HepG2 (cell line): ENCODE measurements at regions not wholly inside any gene's neighbourhood (a gene's known extent, or its start where the extent isn't known, plus 50 kb on each side); places are given as distances from the start of the nearest gene placed in this dataset.

Experiments used
- ATAC-seq: fragments of 200-7000 bp; cut with Tn5 transposase; 3 replicates; pipeline ENCODE4 v1.9.1; 2020; ENCODE audit warnings: mild to moderate bottlenecking, moderate library complexity
- BruUV-seq: library from RNA; stranded (reverse); fragments of 400-500 nt; replicated peaks from 2 replicates; lab custom pipeline; 2021; lab: Mats Ljungman, UMichigan
- CTCF ChIA-PET: fragments of 300-600 bp; formaldehyde crosslinking; extraction: SDS; loops from one replicate; lab custom pipeline; 2021; ENCODE audit warnings: low total read pairs, inconsistent platforms, low intra/inter-chr PET ratio; lab: Yijun Ruan, JAX
- POLR2A ChIA-PET: fragments of 350-600 bp; sonication (Branson Sonifier 250); formaldehyde crosslinking; loops from one replicate; lab custom pipeline; 2020; ENCODE audit warnings: antibody characterized with exemption, inconsistent platforms; lab: Yijun Ruan, JAX
- DNase-seq: peaks from one replicate; pipeline ENCODE4 v3.0.0-alpha.2; 2015; ENCODE audit warnings: low spot score
- FAIRE-seq: peaks from 3 replicates; lab custom pipeline; 2011; peaks lifted over from hg19 to GRCh38; lab: Jason Lieb, UNC
- H2AFZ ChIP-seq: one replicate; pipeline ENCODE4 v1.6.1; 2011; ENCODE audit warnings: low read length, inconsistent platforms
- H3K27ac ChIP-seq: fragments of 300-600 bp; 3 replicates; pipeline ENCODE4 v1.8.0; 2011; ENCODE audit warnings: mixed run types, mild to moderate bottlenecking, mixed read lengths, low read length, inconsistent platforms; ENCODE audit not compliant: insufficient read depth; ENCODE audit errors: extremely low read length
- H3K27me3 ChIP-seq, 2 experiments: fragments of 200-600 bp in 1 of 2; 2 replicates in 1 of 2; 3 replicates in 1 of 2; pipeline versions ENCODE4 v1.6.0 to v1.8.0; 2011; ENCODE audit warnings: low read length in 2 of 2, mild to moderate bottlenecking in 2 of 2, moderate library complexity in 2 of 2, inconsistent platforms in 1 of 2; ENCODE audit not compliant: insufficient read depth in 2 of 2, control insufficient read depth in 1 of 2
- H3K36me3 ChIP-seq, 2 experiments: fragments of 200-600 bp in 1 of 2; replicated peaks in 1 of 2; 2 replicates in 1 of 2; 3 replicates in 1 of 2; pipeline versions ENCODE4 v1.5.1 to v1.8.0; 2011; ENCODE audit warnings: low read length in 2 of 2, inconsistent platforms in 1 of 2; ENCODE audit not compliant: insufficient read depth in 2 of 2, control insufficient read depth in 1 of 2
- H3K4me1 ChIP-seq: 2 replicates; pipeline ENCODE4 v1.5.1; 2012; ENCODE audit warnings: low read length, inconsistent platforms; ENCODE audit not compliant: insufficient read depth
- H3K4me2 ChIP-seq: 2 replicates; pipeline ENCODE4 v1.6.0; 2011; ENCODE audit warnings: low read depth, low read length, inconsistent platforms
- H3K4me3 ChIP-seq, 3 experiments: fragments of 200-600 bp in 1 of 3; sonication (generic), shearing (Covaris generic) in 1 of 3; replicated peaks in 1 of 3; 2 replicates each; pipeline ENCODE4 v1.5.1; 2011 to 2016; ENCODE audit warnings: low read length in 3 of 3, inconsistent platforms in 2 of 3, low read depth in 2 of 3, mild to moderate bottlenecking in 2 of 3, control low read depth in 1 of 3, mixed read lengths in 1 of 3; ENCODE audit not compliant: insufficient read depth in 1 of 3
- H3K79me2 ChIP-seq: one replicate; pipeline ENCODE4 v1.6.1; 2011; ENCODE audit warnings: low read length, inconsistent platforms; ENCODE audit not compliant: insufficient read depth
- H3K9ac ChIP-seq: 2 replicates; pipeline ENCODE4 v1.6.0; 2011; ENCODE audit warnings: mild to moderate bottlenecking, low read depth, low read length, inconsistent platforms; ENCODE audit not compliant: insufficient read depth
- H3K9me3 ChIP-seq: 2 replicates; pipeline ENCODE4 v1.5.1; 2012; ENCODE audit warnings: mild to moderate bottlenecking, low read length
- H4K20me1 ChIP-seq: 2 replicates; pipeline ENCODE4 v1.6.0; 2011; ENCODE audit warnings: inconsistent platforms, mild to moderate bottlenecking, low read length, moderate library complexity; ENCODE audit not compliant: insufficient read depth
- FOXM1 ChIP-seq: sonication (generic); formaldehyde crosslinking; IDR thresholded peaks from 2 replicates; pipeline ENCODE4 v1.5.0; 2020; ENCODE audit warnings: missing genetic modification reagents
- GPN1 ChIP-seq: sonication (generic); formaldehyde crosslinking; IDR thresholded peaks from 2 replicates; pipeline ENCODE4 v1.5.1; 2020; ENCODE audit warnings: missing genetic modification reagents, borderline replicate concordance
- HNF4G ChIP-seq, 2 experiments: sonication (generic) in 1 of 2; formaldehyde crosslinking in 1 of 2; IDR thresholded peaks; 2 replicates each; pipeline versions ENCODE4 v1.4.0 to v1.6.1; 2011 to 2020; ENCODE audit warnings: borderline replicate concordance in 2 of 2, low read depth in 2 of 2, mild to moderate bottlenecking in 2 of 2, low read length in 1 of 2, missing genetic modification reagents in 1 of 2, moderate library complexity in 1 of 2
- KDM2A ChIP-seq: sonication (generic); formaldehyde crosslinking; IDR thresholded peaks from 2 replicates; pipeline ENCODE4 v1.4.0; 2020; ENCODE audit warnings: low read depth, missing genetic modification reagents, borderline replicate concordance
- MIER2 ChIP-seq: IDR thresholded peaks from 2 replicates; pipeline ENCODE4 v1.6.1; 2016; ENCODE audit warnings: missing biosample characterization, missing genetic modification reagents
- RXRB ChIP-seq: IDR thresholded peaks from 2 replicates; pipeline ENCODE4 v1.6.1; 2016; ENCODE audit warnings: borderline replicate concordance, missing genetic modification reagents, missing compliant biosample characterization
- ZBTB38 ChIP-seq: sonication (generic); formaldehyde crosslinking; IDR thresholded peaks from 2 replicates; pipeline ENCODE4 v1.5.1; 2020; ENCODE audit warnings: mild to moderate bottlenecking, missing genetic modification reagents
- ZNF235 ChIP-seq: sonication (generic); formaldehyde crosslinking; IDR thresholded peaks from 2 replicates; pipeline ENCODE4 v1.8.1; 2023; ENCODE audit warnings: mild to moderate bottlenecking, missing genetic modification reagents, borderline replicate concordance
- ZNF761 ChIP-seq: sonication (generic); formaldehyde crosslinking; conservative IDR thresholded peaks from 2 replicates; pipeline ENCODE4 v1.4.0; 2020; ENCODE audit warnings: mild to moderate bottlenecking, missing genetic modification reagents
- WGBS: methylation state at CpG from one replicate; pipeline ENCODE4 v1.1.6; 2017; ENCODE audit warnings: low lambda C conversion rate; 5-methylcytosine and 5-hydroxymethylcytosine counted together
- in situ Hi-C: cut with HindIII; loops from 2 replicates; pipeline ENCODE4 v1.10.0; 2017; ENCODE audit warnings: low pct_unique_long_range_greater_than_20kb; ENCODE audit not compliant: extremely low pct_ligation_motif_present
- intact Hi-C: fragments of 100-400 bp; cut with micrococcal nuclease; formaldehyde crosslinking; loops from one replicate; pipeline ENCODE4 v1.10.0; 2022; ENCODE audit not compliant: unreplicated experiment
- TF ChIP-seq, protein P1 (sequence below), 2 experiments: fragments of 450-650 bp in 1 of 2; sonication (generic) in 1 of 2; formaldehyde crosslinking; IDR thresholded peaks; 2 replicates each; pipeline versions ENCODE4 v1.5.0 to v1.8.0; 2020 to 2022; ENCODE audit warnings: mild to moderate bottlenecking in 1 of 2, missing genetic modification reagents in 1 of 2
- TF ChIP-seq, protein P2 (sequence below): sonication (generic); formaldehyde crosslinking; IDR thresholded peaks from 2 replicates; pipeline ENCODE4 v1.5.1; 2020; ENCODE audit warnings: missing genetic modification reagents, mild to moderate bottlenecking, borderline replicate concordance
- TF ChIP-seq, protein P3 (sequence below): IDR thresholded peaks from 2 replicates; pipeline ENCODE4 v1.6.1; 2016; ENCODE audit warnings: mild to moderate bottlenecking, missing biosample characterization, missing genetic modification reagents
- TF ChIP-seq, protein P4 (sequence below): sonication (generic); formaldehyde crosslinking; IDR thresholded peaks from 2 replicates; pipeline ENCODE4 v1.8.1; 2023; ENCODE audit warnings: mild to moderate bottlenecking, missing genetic modification reagents, borderline replicate concordance
- TF ChIP-seq, protein P5 (sequence below): sonication (generic); formaldehyde crosslinking; IDR thresholded peaks from 2 replicates; pipeline ENCODE4 v1.4.0; 2020; ENCODE audit warnings: missing genetic modification reagents, borderline replicate concordance

DNA sequence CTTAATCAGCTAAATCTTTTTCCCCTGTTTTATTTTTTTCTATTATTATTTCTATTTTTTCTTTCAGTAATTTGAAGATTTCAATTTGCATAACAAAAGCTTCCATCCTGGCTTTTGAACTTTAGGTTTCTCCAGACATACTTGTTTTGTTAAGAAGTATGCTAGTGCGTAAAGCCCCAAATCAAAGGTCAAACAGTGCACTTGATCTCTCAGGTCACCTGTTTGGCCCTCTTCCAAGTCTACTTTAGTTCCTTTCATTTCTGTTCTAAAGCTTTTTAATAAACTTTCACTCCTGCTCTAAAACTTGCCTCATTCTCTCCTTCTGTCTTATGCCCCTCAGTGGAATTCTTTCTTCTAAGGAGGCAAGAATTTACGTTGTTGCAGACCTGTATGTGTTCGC is 54.6 kb upstream of the ATXN7L3B start:
- FAIRE-seq = no peak

More for the DNA sequence above, 54.6 kb upstream of the ATXN7L3B start:
- in situ Hi-C loops (no loop called here), intact Hi-C loops (no loop called here)
- ChIA-PET POLR2A (no interaction called here), CTCF (no interaction called here)
- Histone ChIP-seq H3K27me3 (no peaks in the 10 kb centered on the region; a peak in 1 of 5 replicates), H3K79me2 (no peaks in the 10 kb centered on the region), H3K27ac (no peak overlapping the region), H3K4me1 (no peaks in the 10 kb centered on the region), H3K4me3 (no peak overlapping the region), H3K4me2 (no peak overlapping the region), H4K20me1 (no peaks in the 10 kb centered on the region), H3K36me3 (no peaks in the 10 kb centered on the region), H2AFZ (no peak overlapping the region), H3K9ac (no peak overlapping the region), H3K9me3 (no peaks in the 10 kb centered on the region)
- DNase-seq = no peak
- no TSS peak for BruUV-seq
- no peak for TF ChIP-seq FOXM1
- TF ChIP-seq, protein P1, sequence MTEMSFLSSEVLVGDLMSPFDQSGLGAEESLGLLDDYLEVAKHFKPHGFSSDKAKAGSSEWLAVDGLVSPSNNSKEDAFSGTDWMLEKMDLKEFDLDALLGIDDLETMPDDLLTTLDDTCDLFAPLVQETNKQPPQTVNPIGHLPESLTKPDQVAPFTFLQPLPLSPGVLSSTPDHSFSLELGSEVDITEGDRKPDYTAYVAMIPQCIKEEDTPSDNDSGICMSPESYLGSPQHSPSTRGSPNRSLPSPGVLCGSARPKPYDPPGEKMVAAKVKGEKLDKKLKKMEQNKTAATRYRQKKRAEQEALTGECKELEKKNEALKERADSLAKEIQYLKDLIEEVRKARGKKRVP (CRISPR knock-in tag; IDR thresholded peaks at IDR 0.05) = no peak
- TF ChIP-seq ZNF235 (CRISPR knock-in tag) = no peak
- no peak for TF ChIP-seq MIER2 (CRISPR knock-in tag)
- TF ChIP-seq, protein P2, sequence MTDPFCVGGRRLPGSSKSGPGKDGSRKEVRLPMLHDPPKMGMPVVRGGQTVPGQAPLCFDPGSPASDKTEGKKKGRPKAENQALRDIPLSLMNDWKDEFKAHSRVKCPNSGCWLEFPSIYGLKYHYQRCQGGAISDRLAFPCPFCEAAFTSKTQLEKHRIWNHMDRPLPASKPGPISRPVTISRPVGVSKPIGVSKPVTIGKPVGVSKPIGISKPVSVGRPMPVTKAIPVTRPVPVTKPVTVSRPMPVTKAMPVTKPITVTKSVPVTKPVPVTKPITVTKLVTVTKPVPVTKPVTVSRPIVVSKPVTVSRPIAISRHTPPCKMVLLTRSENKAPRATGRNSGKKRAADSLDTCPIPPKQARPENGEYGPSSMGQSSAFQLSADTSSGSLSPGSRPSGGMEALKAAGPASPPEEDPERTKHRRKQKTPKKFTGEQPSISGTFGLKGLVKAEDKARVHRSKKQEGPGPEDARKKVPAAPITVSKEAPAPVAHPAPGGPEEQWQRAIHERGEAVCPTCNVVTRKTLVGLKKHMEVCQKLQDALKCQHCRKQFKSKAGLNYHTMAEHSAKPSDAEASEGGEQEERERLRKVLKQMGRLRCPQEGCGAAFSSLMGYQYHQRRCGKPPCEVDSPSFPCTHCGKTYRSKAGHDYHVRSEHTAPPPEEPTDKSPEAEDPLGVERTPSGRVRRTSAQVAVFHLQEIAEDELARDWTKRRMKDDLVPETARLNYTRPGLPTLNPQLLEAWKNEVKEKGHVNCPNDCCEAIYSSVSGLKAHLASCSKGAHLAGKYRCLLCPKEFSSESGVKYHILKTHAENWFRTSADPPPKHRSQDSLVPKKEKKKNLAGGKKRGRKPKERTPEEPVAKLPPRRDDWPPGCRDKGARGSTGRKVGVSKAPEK = no peak
- TF ChIP-seq HNF4G (IDR thresholded peaks at IDR 0.05; ENCODE audit: borderline replicate concordance, low read depth, low read length) = no peak
- TF ChIP-seq HNF4G (CRISPR knock-in tag; IDR thresholded peaks at IDR 0.05; ENCODE audit: borderline replicate concordance, low read depth) = no peak
- TF ChIP-seq RXRB = no peak
- TF ChIP-seq KDM2A (CRISPR knock-in tag) = no peak
- TF ChIP-seq GPN1 = no peak
- TF ChIP-seq, protein P3, sequence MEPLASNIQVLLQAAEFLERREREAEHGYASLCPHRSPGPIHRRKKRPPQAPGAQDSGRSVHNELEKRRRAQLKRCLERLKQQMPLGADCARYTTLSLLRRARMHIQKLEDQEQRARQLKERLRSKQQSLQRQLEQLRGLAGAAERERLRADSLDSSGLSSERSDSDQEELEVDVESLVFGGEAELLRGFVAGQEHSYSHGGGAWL (CRISPR knock-in tag) = no peak
- no peak for TF ChIP-seq ZBTB38 (CRISPR knock-in tag)
- TF ChIP-seq, protein P4, sequence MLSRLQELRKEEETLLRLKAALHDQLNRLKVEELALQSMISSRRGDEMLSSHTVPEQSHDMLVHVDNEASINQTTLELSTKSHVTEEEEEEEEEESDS = no peak
- TF ChIP-seq, protein P5, sequence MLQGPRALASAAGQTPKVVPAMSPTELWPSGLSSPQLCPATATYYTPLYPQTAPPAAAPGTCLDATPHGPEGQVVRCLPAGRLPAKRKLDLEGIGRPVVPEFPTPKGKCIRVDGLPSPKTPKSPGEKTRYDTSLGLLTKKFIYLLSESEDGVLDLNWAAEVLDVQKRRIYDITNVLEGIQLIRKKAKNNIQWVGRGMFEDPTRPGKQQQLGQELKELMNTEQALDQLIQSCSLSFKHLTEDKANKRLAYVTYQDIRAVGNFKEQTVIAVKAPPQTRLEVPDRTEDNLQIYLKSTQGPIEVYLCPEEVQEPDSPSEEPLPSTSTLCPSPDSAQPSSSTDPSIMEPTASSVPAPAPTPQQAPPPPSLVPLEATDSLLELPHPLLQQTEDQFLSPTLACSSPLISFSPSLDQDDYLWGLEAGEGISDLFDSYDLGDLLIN (CRISPR knock-in tag) = no peak
- TF ChIP-seq ZNF761 (CRISPR knock-in tag) = no peak
- ATAC-seq = no peak
- WGBS = 30% methylated on average over 3 of the region's 3 CpGs
